ENCODE measurements at regions not wholly inside any gene's neighbourhood (a gene's known extent, or its start where the extent isn't known, plus 50 kb on each side); places are given as distances from the start of the nearest gene placed in this dataset.

DNA sequence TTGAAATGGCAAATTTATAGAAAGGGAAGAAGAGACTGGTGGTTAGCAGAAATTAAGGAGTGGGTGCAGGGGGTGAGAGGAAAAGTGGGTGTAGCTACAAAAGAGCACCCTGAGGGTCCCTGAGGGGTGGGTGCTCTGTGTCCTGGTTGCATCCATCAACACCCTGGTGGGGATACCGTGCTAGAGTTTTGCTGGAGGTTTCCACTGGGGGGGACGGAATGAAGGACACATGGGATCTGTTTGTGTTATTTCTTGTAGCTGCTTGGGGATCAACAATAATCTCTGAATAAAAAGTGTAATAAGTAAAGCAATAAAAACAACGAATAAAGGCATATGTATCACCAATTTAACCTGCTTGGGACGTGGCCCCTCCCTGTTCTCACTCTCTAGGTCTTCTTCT lies 175.3 kb downstream of the KIF26A start:
- Histone ChIP-seq H3K27me3 (ENCODE audit: control insufficient read depth, insufficient read depth, low read length) (no peaks in the 10 kb centered on the region), H3K27ac (ENCODE audit: insufficient read depth, low read length, poor library complexity, severe bottlenecking) (no peak overlapping the region), H3K36me3 (ENCODE audit: control insufficient read depth, insufficient read depth, low read length) (no peaks in the 10 kb centered on the region), H3K9me3 (ENCODE audit: control insufficient read depth in 2 of 2, low read length in 2 of 2) (peaks cover 3 to 5% of the 10 kb centered on the region in 2 experiments), H3K4me3 (ENCODE audit: low read depth, low read length) (no peak overlapping the region), H3K4me1 (ENCODE audit: control insufficient read depth, insufficient read depth, low read length, poor library complexity, severe bottlenecking) (no peaks in the 10 kb centered on the region)
- Mint-ChIP-seq H3K4me1 (no peaks in the 10 kb centered on the region), H3K27ac (peak overlapping the region in 1 of 3 donors; percentile 7), H3K36me3 (no peaks in the 10 kb centered on the region), H3K4me3 (no peak overlapping the region), H3K27me3 (peaks cover 4% of the 10 kb centered on the region), H3K9me3 (peaks cover 0 to 10% (median 0%) of the 10 kb centered on the region in 7 donors)
- ATAC-seq (ENCODE audit: low read depth in 2 of 2): no peak
- no peak for DNase-seq

DNA sequence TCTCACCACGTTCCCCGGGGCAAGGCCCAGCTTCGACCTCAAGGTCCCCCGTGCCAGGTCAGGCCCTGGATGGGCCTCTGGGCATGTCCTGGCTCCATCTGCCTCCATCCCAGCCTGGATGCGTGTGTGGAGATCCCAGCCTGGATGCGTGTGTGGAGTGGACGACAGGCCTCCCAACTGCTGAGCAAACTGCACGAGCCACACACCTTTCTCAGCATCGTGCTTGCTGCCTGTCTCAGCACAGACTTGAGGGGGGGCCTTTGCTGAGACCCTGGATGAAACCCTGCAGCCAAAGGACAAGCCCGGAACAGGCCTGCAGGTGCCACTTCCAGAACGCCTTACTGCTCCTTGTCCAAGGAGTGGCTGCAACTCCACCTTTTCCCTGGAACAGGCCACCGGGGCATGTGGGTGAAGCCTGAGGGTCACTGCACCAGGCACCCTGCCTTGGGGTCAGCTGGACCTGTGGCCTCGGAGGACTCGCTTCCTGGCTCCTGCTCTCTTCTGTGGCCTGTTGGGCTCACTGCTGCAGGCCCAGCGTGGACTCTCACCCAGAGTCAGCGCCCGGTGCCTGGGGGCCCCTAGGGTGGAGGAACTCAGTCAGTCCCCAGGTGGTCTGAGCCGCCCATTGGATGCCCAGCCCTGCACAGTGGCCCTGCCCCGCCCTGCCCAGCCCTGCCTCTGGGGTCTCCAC lies 176.0 kb downstream of the KIF26A start:
- H3K27me3 Mint-ChIP-seq: peaks cover 4% of the 10 kb centered on the region

DNA sequence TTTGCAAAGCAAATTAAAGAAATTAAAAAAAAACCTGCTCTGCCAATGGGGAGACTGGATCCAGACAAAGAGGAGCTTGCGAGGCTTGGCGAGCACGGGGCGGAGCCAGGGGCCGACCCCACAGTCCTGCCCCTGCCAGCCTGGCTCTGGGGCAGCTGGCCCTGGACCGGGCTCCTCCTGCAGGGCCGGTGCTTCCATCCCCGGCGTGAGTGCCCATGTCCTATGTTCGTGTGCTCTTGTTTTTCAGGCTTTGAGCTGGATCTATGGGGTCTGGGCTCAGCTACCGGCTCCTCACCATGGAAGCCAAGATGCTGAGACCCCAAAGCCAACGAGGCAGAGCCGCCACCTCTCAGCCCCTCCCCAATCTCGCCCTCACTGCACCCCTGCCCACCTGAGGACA lies 176.8 kb downstream of the KIF26A start:
- Histone ChIP-seq H3K4me1 (ENCODE audit: control insufficient read depth, insufficient read depth, low read length, poor library complexity, severe bottlenecking) (no peaks in the 10 kb centered on the region), H3K27ac (ENCODE audit: insufficient read depth, low read length, poor library complexity, severe bottlenecking) (no peak overlapping the region), H3K9me3 (ENCODE audit: control insufficient read depth in 2 of 2, low read length in 2 of 2) (peaks cover 3 to 5% of the 10 kb centered on the region in 2 experiments), H3K36me3 (ENCODE audit: control insufficient read depth, insufficient read depth, low read length) (no peaks in the 10 kb centered on the region), H3K4me3 (ENCODE audit: low read depth, low read length) (no peak overlapping the region), H3K27me3 (ENCODE audit: control insufficient read depth, insufficient read depth, low read length) (no peaks in the 10 kb centered on the region)
- Mint-ChIP-seq H3K4me3 (no peak overlapping the region), H3K27ac (peak overlapping the region in 1 of 3 donors; percentile 36), H3K36me3 (no peaks in the 10 kb centered on the region), H3K4me1 (no peaks in the 10 kb centered on the region), H3K9me3 (peaks cover 0 to 10% (median 0%) of the 10 kb centered on the region in 7 donors), H3K27me3 (peaks cover 4% of the 10 kb centered on the region)
- no peak for DNase-seq
- no peak for ATAC-seq (ENCODE audit: low read depth in 2 of 2)

More for the DNA sequence above, 176.0 kb downstream of the KIF26A start:
- Histone ChIP-seq H3K27ac (ENCODE audit: insufficient read depth, low read length, poor library complexity, severe bottlenecking) (no peak overlapping the region), H3K9me3 (ENCODE audit: control insufficient read depth in 2 of 2, low read length in 2 of 2) (peaks cover 3 to 5% of the 10 kb centered on the region in 2 experiments), H3K36me3 (ENCODE audit: control insufficient read depth, insufficient read depth, low read length) (no peaks in the 10 kb centered on the region), H3K27me3 (ENCODE audit: control insufficient read depth, insufficient read depth, low read length) (no peaks in the 10 kb centered on the region), H3K4me1 (ENCODE audit: control insufficient read depth, insufficient read depth, low read length, poor library complexity, severe bottlenecking) (no peaks in the 10 kb centered on the region), H3K4me3 (ENCODE audit: low read depth, low read length) (no peak overlapping the region)
- no peaks in the 10 kb centered on the region for H3K4me1 Mint-ChIP-seq
- H3K4me3 Mint-ChIP-seq: no peak overlapping the region
- H3K27ac Mint-ChIP-seq: no peak overlapping the region
- ATAC-seq (ENCODE audit: low read depth in 2 of 2) (no peak), DNase-seq (no peak)
- peaks cover 0 to 10% (median 0%) of the 10 kb centered on the region in 7 donors for H3K9me3 Mint-ChIP-seq
- no peaks in the 10 kb centered on the region for H3K36me3 Mint-ChIP-seq

- Histone ChIP-seq H3K4me1 (ENCODE audit: control insufficient read depth, insufficient read depth, low read length, poor library complexity, severe bottlenecking) (no peaks in the 10 kb centered on the region), H3K9me3 (ENCODE audit: control insufficient read depth in 2 of 2, low read length in 2 of 2) (peaks cover 3 to 5% of the 10 kb centered on the region in 2 experiments), H3K27me3 (ENCODE audit: control insufficient read depth, insufficient read depth, low read length) (no peaks in the 10 kb centered on the region), H3K27ac (ENCODE audit: insufficient read depth, low read length, poor library complexity, severe bottlenecking) (no peak overlapping the region), H3K36me3 (ENCODE audit: control insufficient read depth, insufficient read depth, low read length) (no peaks in the 10 kb centered on the region), H3K4me3 (ENCODE audit: low read depth, low read length) (no peak overlapping the region)
- H3K27ac Mint-ChIP-seq: peak overlapping the region in 1 of 3 donors; percentile 36
- peaks cover 0 to 9% (median 0%) of the 10 kb centered on the region in 7 donors for H3K9me3 Mint-ChIP-seq
- no peak overlapping the region for H3K4me3 Mint-ChIP-seq
- peaks cover 4% of the 10 kb centered on the region for H3K27me3 Mint-ChIP-seq
- H3K36me3 Mint-ChIP-seq: no peaks in the 10 kb centered on the region
- H3K4me1 Mint-ChIP-seq: no peaks in the 10 kb centered on the region
- ATAC-seq (ENCODE audit: low read depth in 2 of 2) (no peak), DNase-seq (no peak)
Measured at GRCh38 chr14:104315625-104316024, 177.2 kb downstream of the KIF26A start.

DNA sequence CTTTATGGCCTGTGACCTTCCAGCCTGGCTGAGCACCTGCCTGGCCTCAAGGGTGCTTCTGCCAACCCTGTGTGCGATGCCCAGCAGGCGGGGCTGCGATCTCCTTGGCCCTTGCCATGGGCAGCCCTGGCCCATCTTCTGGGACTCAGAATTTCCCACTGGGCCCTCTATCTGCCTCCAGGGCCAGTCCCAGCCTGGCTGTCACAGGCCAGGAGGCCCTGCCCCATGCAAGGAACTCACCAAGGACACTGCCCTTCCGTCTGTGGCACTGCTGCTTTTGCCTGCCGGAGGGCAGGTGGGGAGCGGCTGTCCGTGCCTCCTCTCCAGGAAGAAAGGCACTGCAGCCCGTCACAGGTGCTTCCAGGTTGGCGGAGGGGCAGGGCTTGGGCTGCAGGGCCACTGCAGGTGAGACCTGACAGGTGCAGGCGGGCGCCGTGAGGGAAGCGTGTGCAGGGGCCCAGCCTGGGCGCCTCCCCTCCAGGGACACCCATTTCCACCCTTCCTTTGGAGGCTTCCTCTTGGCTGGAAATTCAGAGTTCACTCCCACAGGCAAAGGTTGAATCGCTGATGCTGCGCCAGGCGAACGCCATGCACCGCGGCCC lies 177.8 kb downstream of the KIF26A start:
- H3K4me3 ChIP-seq (ENCODE audit: low read depth, low read length): no peak overlapping the region
- H3K4me1 Mint-ChIP-seq: no peaks in the 10 kb centered on the region
- no peaks in the 10 kb centered on the region for H3K36me3 ChIP-seq (ENCODE audit: control insufficient read depth, insufficient read depth, low read length)
- peaks cover 4% of the 10 kb centered on the region for H3K27me3 Mint-ChIP-seq
- no peak overlapping the region for H3K27ac Mint-ChIP-seq
- H3K9me3 Mint-ChIP-seq: peaks cover 0 to 3% (median 0%) of the 10 kb centered on the region in 7 donors
- H3K27me3 ChIP-seq (ENCODE audit: control insufficient read depth, insufficient read depth, low read length): no peaks in the 10 kb centered on the region
- H3K4me3 Mint-ChIP-seq: no peak overlapping the region
- peaks cover under 1 to 2% of the 10 kb centered on the region in 2 experiments for H3K9me3 ChIP-seq (ENCODE audit: control insufficient read depth in 2 of 2, low read length in 2 of 2)
- H3K4me1 ChIP-seq (ENCODE audit: control insufficient read depth, insufficient read depth, low read length, poor library complexity, severe bottlenecking): no peaks in the 10 kb centered on the region
- no peaks in the 10 kb centered on the region for H3K36me3 Mint-ChIP-seq
- no peak for DNase-seq
- H3K27ac ChIP-seq (ENCODE audit: insufficient read depth, low read length, poor library complexity, severe bottlenecking): no peak overlapping the region
- ATAC-seq (ENCODE audit: low read depth in 2 of 2): no peak

DNA sequence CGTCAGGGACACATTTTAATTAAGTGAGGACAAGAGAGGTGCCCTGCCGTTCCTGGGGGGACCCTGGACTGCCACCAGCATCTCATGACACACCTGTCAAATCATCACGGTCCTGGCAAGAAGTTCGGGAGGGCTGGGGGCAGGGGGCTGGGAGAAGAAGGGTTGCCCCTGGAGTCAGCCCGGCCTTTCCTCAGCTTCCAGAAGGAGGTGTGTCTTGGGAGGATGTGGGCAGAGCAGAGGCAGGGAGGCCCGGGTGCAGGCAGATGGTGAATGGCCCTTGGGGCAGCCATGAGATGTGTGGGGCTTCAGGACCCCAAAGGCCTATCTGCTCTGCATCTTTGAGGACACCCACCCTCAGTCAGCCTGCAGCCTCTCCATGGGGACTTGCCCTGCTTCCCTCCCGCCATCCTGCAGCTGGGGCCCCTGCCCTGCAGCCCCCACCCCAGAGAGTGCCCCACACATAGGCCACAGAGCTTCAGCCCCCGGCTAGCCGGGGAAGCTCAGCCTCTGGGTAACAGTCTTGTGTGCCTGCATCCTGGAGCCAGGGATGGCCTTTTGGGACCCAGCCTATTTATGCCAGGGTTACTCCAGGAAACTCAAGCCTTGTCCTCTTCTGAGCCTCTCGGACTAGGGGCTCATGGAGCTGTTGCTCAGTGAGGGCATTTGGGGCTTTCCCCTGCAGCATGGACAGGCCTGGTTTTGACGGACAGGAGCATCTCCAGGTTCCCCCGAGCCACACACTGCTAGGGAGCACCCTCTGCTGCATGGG lies 178.5 kb downstream of the KIF26A start:
- H3K27ac ChIP-seq (ENCODE audit: insufficient read depth, low read length, poor library complexity, severe bottlenecking): no peak overlapping the region
- no peaks in the 10 kb centered on the region for H3K36me3 Mint-ChIP-seq
- no peaks in the 10 kb centered on the region for H3K9me3 ChIP-seq (ENCODE audit: control insufficient read depth in 2 of 2, low read length in 2 of 2)
- no peak overlapping the region for H3K4me3 ChIP-seq (ENCODE audit: low read depth, low read length)
- H3K36me3 ChIP-seq (ENCODE audit: control insufficient read depth, insufficient read depth, low read length): no peaks in the 10 kb centered on the region
- DNase-seq: no peak
- no peak overlapping the region for H3K4me3 Mint-ChIP-seq
- H3K27ac Mint-ChIP-seq: no peak overlapping the region
- H3K9me3 Mint-ChIP-seq: no peaks in the 10 kb centered on the region
- ATAC-seq (ENCODE audit: low read depth in 2 of 2): no peak
- peaks cover 4% of the 10 kb centered on the region for H3K27me3 Mint-ChIP-seq
- no peaks in the 10 kb centered on the region for H3K4me1 Mint-ChIP-seq
- H3K4me1 ChIP-seq (ENCODE audit: control insufficient read depth, insufficient read depth, low read length, poor library complexity, severe bottlenecking): no peaks in the 10 kb centered on the region
- no peaks in the 10 kb centered on the region for H3K27me3 ChIP-seq (ENCODE audit: control insufficient read depth, insufficient read depth, low read length)

DNA sequence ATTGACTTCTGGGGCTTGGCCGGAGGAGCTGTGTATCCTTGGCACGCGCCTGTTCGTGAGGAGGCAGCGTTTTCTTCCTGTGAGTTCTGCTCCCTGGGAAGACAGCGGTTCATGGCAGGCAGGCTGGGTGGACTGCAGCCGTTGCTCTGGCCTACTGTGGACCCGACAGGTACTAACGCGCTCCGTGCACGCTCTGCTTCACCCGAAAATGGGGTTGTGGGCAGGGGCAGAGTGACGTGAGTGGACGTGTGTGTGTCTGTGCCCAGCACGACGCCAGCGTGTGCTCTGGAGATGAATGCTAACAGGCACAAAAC lies 179.1 kb downstream of the KIF26A start:
- Histone ChIP-seq H3K27me3 (ENCODE audit: control insufficient read depth, insufficient read depth, low read length) (no peaks in the 10 kb centered on the region), H3K4me1 (ENCODE audit: control insufficient read depth, insufficient read depth, low read length, poor library complexity, severe bottlenecking) (no peaks in the 10 kb centered on the region), H3K36me3 (ENCODE audit: control insufficient read depth, insufficient read depth, low read length) (no peaks in the 10 kb centered on the region), H3K9me3 (ENCODE audit: control insufficient read depth in 2 of 2, low read length in 2 of 2) (no peaks in the 10 kb centered on the region), H3K27ac (ENCODE audit: insufficient read depth, low read length, poor library complexity, severe bottlenecking) (no peak overlapping the region), H3K4me3 (ENCODE audit: low read depth, low read length) (no peak overlapping the region)
- Mint-ChIP-seq H3K36me3 (no peaks in the 10 kb centered on the region), H3K27ac (no peak overlapping the region), H3K4me3 (no peak overlapping the region), H3K4me1 (no peaks in the 10 kb centered on the region), H3K27me3 (peaks cover 4% of the 10 kb centered on the region), H3K9me3 (peaks cover 0 to 1% (median 0%) of the 10 kb centered on the region in 7 donors)
- ATAC-seq (ENCODE audit: low read depth in 2 of 2): no peak
- DNase-seq: no peak
